GM21447 (cell line): ENCODE measurements at regions not wholly inside any gene's neighbourhood (a gene's known extent, or its start where the extent isn't known, plus 50 kb on each side); places are given as distances from the start of the nearest gene placed in this dataset.

Experiments used
- ATAC-seq: cut with Tn5 transposase; IDR thresholded peaks from one replicate; pipeline ENCODE4 v1.9.1; 2021; ENCODE audit not compliant: unreplicated experiment

- ATAC-seq: peak; percentile 87
Observed at GRCh38 chr6:2563635-2564034, 187.1 kb downstream of the MYLK4 start.

- no peak for ATAC-seq
Observed at GRCh38 chr6:2562721-2563451, 187.8 kb downstream of the MYLK4 start.

- no peak for ATAC-seq
Observed at GRCh38 chr6:2560917-2561698, 189.6 kb downstream of the MYLK4 start.

- no peak for ATAC-seq
Observed at GRCh38 chr6:2560140-2560818, 190.4 kb downstream of the MYLK4 start.

- ATAC-seq: no peak
Observed at GRCh38 chr6:2558861-2559801, 191.6 kb downstream of the MYLK4 start.

- ATAC-seq: no peak
Observed at GRCh38 chr6:2558098-2558680, 192.5 kb downstream of the MYLK4 start.

- ATAC-seq: no peak
Observed at GRCh38 chr6:2557181-2557720, 193.5 kb downstream of the MYLK4 start.

GRCh38 chr6:2556761-2557160, 194.0 kb downstream of the MYLK4 start:
- no peak for ATAC-seq

GRCh38 chr6:2554651-2555260, 196.0 kb downstream of the MYLK4 start:
- ATAC-seq: no peak

GRCh38 chr6:2552526-2553154, 198.1 kb downstream of the MYLK4 start:
- ATAC-seq: no peak

GRCh38 chr6:2551705-2552104, 199.0 kb downstream of the MYLK4 start:
- no peak for ATAC-seq

GRCh38 chr6:2550247-2550646, 200.5 kb downstream of the MYLK4 start:
- no peak for ATAC-seq

- no peak for ATAC-seq
Observed at GRCh38 chr6:2549834-2550233, 200.9 kb downstream of the MYLK4 start.

GRCh38 chr6:2547355-2547754, 203.4 kb downstream of the MYLK4 start:
- no peak for ATAC-seq

- ATAC-seq: no peak
Observed at GRCh38 chr6:2546901-2547300, 203.8 kb downstream of the MYLK4 start.

- no peak for ATAC-seq
Observed at GRCh38 chr6:2545383-2546038, 205.2 kb downstream of the MYLK4 start.

GRCh38 chr6:2543321-2543720, 207.4 kb downstream of the MYLK4 start:
- no peak for ATAC-seq

GRCh38 chr6:2542858-2543218, 207.9 kb downstream of the MYLK4 start:
- ATAC-seq: peak; percentile 90
